ENCODE measurements at regions not wholly inside any gene's neighbourhood (a gene's known extent, or its start where the extent isn't known, plus 50 kb on each side); places are given as distances from the start of the nearest gene placed in this dataset.

DNA sequence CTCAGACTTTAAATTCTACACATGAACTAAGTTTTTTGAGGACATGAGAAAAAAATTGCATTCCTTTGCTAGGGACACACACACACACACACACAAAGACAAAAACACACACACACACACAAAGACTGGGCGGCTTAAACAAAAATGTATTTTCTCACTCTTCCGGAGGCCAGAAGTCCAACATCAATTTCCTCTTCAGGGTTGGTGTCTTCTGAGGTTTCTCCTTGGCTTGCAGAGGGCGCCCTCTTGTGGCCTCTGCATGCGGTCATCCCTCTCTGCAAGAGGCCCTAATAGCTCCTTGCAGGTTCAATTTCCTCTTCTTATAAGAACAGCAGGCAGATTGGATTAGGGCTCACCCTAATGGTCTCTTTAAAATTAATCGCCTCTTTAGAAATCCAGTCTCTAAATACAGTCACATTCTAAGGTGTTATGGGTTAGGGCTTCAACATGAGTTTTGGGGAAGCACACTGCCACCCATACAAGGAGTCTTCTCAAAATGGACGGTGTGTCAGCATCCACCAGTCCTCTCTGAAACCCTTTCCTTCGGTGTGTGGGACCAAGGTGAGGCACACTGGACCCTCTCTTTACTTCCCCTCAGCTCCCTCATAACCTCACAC lies 61.4 kb downstream of the GPR6 start:
- peak overlapping the region; percentile 66 for H2AFZ ChIP-seq (ENCODE audit: low read depth, low read length)
- no TSS peak for BruUV-seq (replicated peaks)
- peak; percentile 94 for FAIRE-seq
- no peaks in the 10 kb centered on the region for H3K79me2 ChIP-seq (ENCODE audit: control insufficient read depth, insufficient read depth, low read length)
- no peaks in the 10 kb centered on the region for H3K4me1 ChIP-seq (ENCODE audit: control insufficient read depth, extremely low read depth, insufficient read depth, low read length)
- TF ChIP-seq, protein P1, sequence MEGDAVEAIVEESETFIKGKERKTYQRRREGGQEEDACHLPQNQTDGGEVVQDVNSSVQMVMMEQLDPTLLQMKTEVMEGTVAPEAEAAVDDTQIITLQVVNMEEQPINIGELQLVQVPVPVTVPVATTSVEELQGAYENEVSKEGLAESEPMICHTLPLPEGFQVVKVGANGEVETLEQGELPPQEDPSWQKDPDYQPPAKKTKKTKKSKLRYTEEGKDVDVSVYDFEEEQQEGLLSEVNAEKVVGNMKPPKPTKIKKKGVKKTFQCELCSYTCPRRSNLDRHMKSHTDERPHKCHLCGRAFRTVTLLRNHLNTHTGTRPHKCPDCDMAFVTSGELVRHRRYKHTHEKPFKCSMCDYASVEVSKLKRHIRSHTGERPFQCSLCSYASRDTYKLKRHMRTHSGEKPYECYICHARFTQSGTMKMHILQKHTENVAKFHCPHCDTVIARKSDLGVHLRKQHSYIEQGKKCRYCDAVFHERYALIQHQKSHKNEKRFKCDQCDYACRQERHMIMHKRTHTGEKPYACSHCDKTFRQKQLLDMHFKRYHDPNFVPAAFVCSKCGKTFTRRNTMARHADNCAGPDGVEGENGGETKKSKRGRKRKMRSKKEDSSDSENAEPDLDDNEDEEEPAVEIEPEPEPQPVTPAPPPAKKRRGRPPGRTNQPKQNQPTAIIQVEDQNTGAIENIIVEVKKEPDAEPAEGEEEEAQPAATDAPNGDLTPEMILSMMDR (IDR thresholded peaks at IDR 0.05; ENCODE audit: extremely low read depth in 1 of 2, insufficient read depth in 1 of 2, low read depth in 1 of 2, low read length in 2 of 2): peak; percentile 84 to 89
- no peak for TF ChIP-seq POLR2A (IDR thresholded peaks at IDR 0.05; ENCODE audit: low read depth, low read length)
- H3K36me3 ChIP-seq (ENCODE audit: control insufficient read depth in 2 of 2, extremely low read depth in 1 of 2, insufficient read depth in 2 of 2, low read length in 2 of 2): no peaks in the 10 kb centered on the region
- intact Hi-C loops (cut with micrococcal nuclease) (loop anchor here (1.0 kb wide), 6 partner anchors 14 to 512 kb away; partner anchors contain the start of genes AK9 and FIG4), dilution Hi-C loops (cut with MboI; ENCODE audit: extremely low pct_ligation_motif_present, low sequenced_read_pairs) (no loop called here)
- CTCF ChIA-PET: interaction anchor here (0.5 to 9.6 kb wide), 123 partner anchors 9 to 1498 kb away, joined by 3 to 449 read pairs (median 4); partner anchors contain the start of genes AK9, FIG4, PPIL6 and SMPD2
- POLR2A ChIA-PET: interaction anchor here (0.7 to 1.3 kb wide), 2 partner anchors 139 to 334 kb away, joined by 5 to 8 read pairs; no protein-coding TSS in a partner anchor
- no peaks in the 10 kb centered on the region for H3K9me1 ChIP-seq (replicated peaks; ENCODE audit: control insufficient read depth, extremely low read depth, insufficient read depth, low read length)
- no peak overlapping the region for H3K4me2 ChIP-seq (ENCODE audit: insufficient read depth, low read length)
- H3K9me3 ChIP-seq (replicated peaks; ENCODE audit: control insufficient read depth, insufficient read depth, low read length): no peaks in the 10 kb centered on the region
- peaks cover 4% of the 10 kb centered on the region in 2 experiments for H3K27me3 ChIP-seq (ENCODE audit: control insufficient read depth in 2 of 2, insufficient read depth in 2 of 2, low read length in 2 of 2)
- no peak overlapping the region for H3K9ac ChIP-seq (replicated peaks; ENCODE audit: extremely low read depth, insufficient read depth, low read length)
- no peaks in the 10 kb centered on the region for H4K20me1 ChIP-seq (replicated peaks; ENCODE audit: control insufficient read depth, extremely low read depth, insufficient read depth, low read length)
- H3K27ac ChIP-seq (ENCODE audit: insufficient read depth, low read depth, low read length): no peak overlapping the region
- peak overlapping the region in 1 of 3 experiments; percentile 14 for H3K4me3 ChIP-seq (replicated peaks in 1 of 3; ENCODE audit: insufficient read depth in 1 of 3, low read depth in 1 of 3, low read length in 3 of 3)
- peak; percentile 92 for DNase-seq (ENCODE audit: low read depth, low spot score)

DNA sequence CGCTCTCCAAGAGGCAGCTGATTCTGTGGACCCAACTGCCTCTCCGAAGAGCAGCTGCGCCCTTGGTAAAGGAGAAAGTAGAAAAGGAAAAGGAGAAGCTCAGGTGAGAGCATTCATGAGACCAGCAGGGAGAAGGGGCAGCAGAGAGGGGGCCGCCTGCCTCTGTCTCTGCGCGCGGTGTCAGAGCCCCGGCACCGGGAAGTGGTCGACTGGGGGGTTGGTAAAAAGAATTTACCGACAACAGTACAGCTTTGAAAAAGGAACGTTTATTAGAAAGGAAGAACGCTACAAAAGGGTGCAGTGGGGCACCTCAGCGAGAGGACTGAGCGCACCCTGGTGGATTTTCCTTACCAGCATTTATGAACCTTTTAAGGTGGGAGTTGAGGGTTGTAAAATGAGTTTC lies 61.9 kb downstream of the GPR6 start:
- Histone ChIP-seq H3K4me1 (ENCODE audit: control insufficient read depth, extremely low read depth, insufficient read depth, low read length) (no peaks in the 10 kb centered on the region), H3K4me3 (replicated peaks in 1 of 3; ENCODE audit: insufficient read depth in 1 of 3, low read depth in 1 of 3, low read length in 3 of 3) (peak overlapping the region in 1 of 3 experiments; percentile 14), H3K36me3 (ENCODE audit: control insufficient read depth in 2 of 2, extremely low read depth in 1 of 2, insufficient read depth in 2 of 2, low read length in 2 of 2) (no peaks in the 10 kb centered on the region), H4K20me1 (replicated peaks; ENCODE audit: control insufficient read depth, extremely low read depth, insufficient read depth, low read length) (no peaks in the 10 kb centered on the region), H2AFZ (ENCODE audit: low read depth, low read length) (peak overlapping the region; percentile 66), H3K9ac (replicated peaks; ENCODE audit: extremely low read depth, insufficient read depth, low read length) (no peak overlapping the region), H3K27me3 (ENCODE audit: control insufficient read depth in 2 of 2, insufficient read depth in 2 of 2, low read length in 2 of 2) (peaks cover 3 to 4% of the 10 kb centered on the region in 2 experiments), H3K9me3 (replicated peaks; ENCODE audit: control insufficient read depth, insufficient read depth, low read length) (no peaks in the 10 kb centered on the region), H3K4me2 (ENCODE audit: insufficient read depth, low read length) (no peak overlapping the region), H3K27ac (ENCODE audit: insufficient read depth, low read depth, low read length) (no peak overlapping the region), H3K79me2 (ENCODE audit: control insufficient read depth, insufficient read depth, low read length) (no peaks in the 10 kb centered on the region), H3K9me1 (replicated peaks; ENCODE audit: control insufficient read depth, extremely low read depth, insufficient read depth, low read length) (no peaks in the 10 kb centered on the region)
- no TSS peak for BruUV-seq (replicated peaks)
- peak; percentile 40 for DNase-seq (ENCODE audit: low read depth, low spot score)
- no peak for FAIRE-seq
- no peak for TF ChIP-seq POLR2AphosphoS5 (IDR thresholded peaks at IDR 0.05; ENCODE audit: insufficient read depth, low read depth, low read length)
- no peak for TF ChIP-seq POLR2A (IDR thresholded peaks at IDR 0.05; ENCODE audit: low read depth, low read length)
- TF ChIP-seq, protein P1 (IDR thresholded peaks at IDR 0.05; ENCODE audit: extremely low read depth in 1 of 2, insufficient read depth in 1 of 2, low read depth in 1 of 2, low read length in 2 of 2): peak; percentile 9 to 38
- no peak for TF ChIP-seq JUN (IDR thresholded peaks at IDR 0.05; ENCODE audit: borderline replicate concordance, insufficient read depth, insufficient read length, low read depth)
- TF ChIP-seq, protein P2, sequence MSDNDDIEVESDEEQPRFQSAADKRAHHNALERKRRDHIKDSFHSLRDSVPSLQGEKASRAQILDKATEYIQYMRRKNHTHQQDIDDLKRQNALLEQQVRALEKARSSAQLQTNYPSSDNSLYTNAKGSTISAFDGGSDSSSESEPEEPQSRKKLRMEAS (IDR thresholded peaks at IDR 0.05; ENCODE audit: insufficient read depth, insufficient read length): no peak
- TF ChIP-seq GATA2 (IDR thresholded peaks at IDR 0.05; ENCODE audit: insufficient read depth, insufficient read length, low read depth, low read length): no peak
- peak; percentile 35 for TF ChIP-seq EZH2 (IDR thresholded peaks at IDR 0.05; ENCODE audit: borderline replicate concordance, low read depth, low read length, severe bottlenecking)
- no peak for TF ChIP-seq FOS (IDR thresholded peaks at IDR 0.05; ENCODE audit: borderline replicate concordance, insufficient read depth, low read length)
- CTCF ChIA-PET: interaction anchor here (0.5 to 9.6 kb wide), 118 partner anchors 9 to 1499 kb away, joined by 3 to 449 read pairs (median 4); partner anchors contain the start of genes AK9, FIG4, PPIL6 and SMPD2
- POLR2A ChIA-PET: interaction anchor here (1.3 kb wide), 1 partner anchor 335 kb away, joined by 5 read pairs; no protein-coding TSS in a partner anchor
- dilution Hi-C loops (cut with MboI; ENCODE audit: extremely low pct_ligation_motif_present, low sequenced_read_pairs) (no loop called here), intact Hi-C loops (cut with micrococcal nuclease) (loop anchor here (1.0 kb wide), 6 partner anchors 13 to 513 kb away; partner anchors contain the start of genes AK9 and FIG4)

Measured in endothelial cell of umbilical vein (primary cell).